ENCODE measurements at regions not wholly inside any gene's neighbourhood (a gene's known extent, or its start where the extent isn't known, plus 50 kb on each side); places are given as distances from the start of the nearest gene placed in this dataset.
A peak's percentile ranks its signal among the peaks of the same experiment; 100 is the strongest.

DNA sequence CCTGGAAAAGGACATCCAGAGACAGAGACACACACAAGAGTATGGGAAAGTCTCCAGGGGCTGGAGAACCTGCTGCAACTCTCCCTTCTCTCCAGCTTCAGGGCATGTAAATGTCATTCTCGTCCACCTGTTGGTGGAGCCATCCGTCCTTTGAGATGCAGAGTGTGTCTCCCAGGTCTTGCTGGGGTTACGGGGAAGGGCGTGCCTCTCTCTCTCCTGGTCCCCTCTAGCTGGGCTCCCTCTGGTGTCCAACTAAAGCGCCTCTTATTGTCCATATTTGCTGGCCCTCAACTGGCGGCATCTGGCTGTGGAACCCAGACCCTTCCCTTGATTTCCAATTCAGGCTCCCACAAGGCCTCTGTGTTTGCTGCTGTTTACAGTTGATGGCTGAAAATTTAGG is 244.1 kb downstream of the BMP7 start:
- in situ Hi-C loops (cut with HindIII; ENCODE audit: low pct_unique_long_range_greater_than_20kb, low sequenced_read_pairs) (no loop called here), intact Hi-C loops (cut with micrococcal nuclease; ENCODE audit: unreplicated experiment) (no loop called here)
- no peak overlapping the region for H3K27ac ChIP-seq (ENCODE audit: low read length)
- no TSS peak for BruUV-seq (replicated peaks)
- H3K4me3 ChIP-seq (ENCODE audit: low read depth in 2 of 2, low read length in 2 of 2) = no peak overlapping the region
- peak; percentile 25; the same call in 1 of the 2 replicates for TF ChIP-seq CTCF (IDR thresholded peaks at IDR 0.05)
- no peak for TF ChIP-seq TCF7L2 (IDR thresholded peaks at IDR 0.05; ENCODE audit: low read depth, low read length)
- no peak for TF ChIP-seq POLR2AphosphoS5 (IDR thresholded peaks at IDR 0.05; ENCODE audit: low read depth, low read length)
- no peak for TF ChIP-seq SIN3A (IDR thresholded peaks at IDR 0.05; ENCODE audit: borderline replicate concordance, insufficient read depth, low read depth, low read length)
- ATAC-seq (no peak), DNase-seq (ENCODE audit: low read depth, low spot score) (no peak)
- no peaks in the 10 kb centered on the region; the same call in 1 of the 2 replicates for H3K27me3 ChIP-seq (ENCODE audit: control insufficient read depth, insufficient read depth, low read length)
- H3K36me3 ChIP-seq (ENCODE audit: control insufficient read depth, insufficient read depth, low read length) = no peaks in the 10 kb centered on the region
- H3K4me1 ChIP-seq (ENCODE audit: control insufficient read depth, insufficient read depth, low read length) = no peaks in the 10 kb centered on the region
- CTCF ChIA-PET = no interaction called here
- POLR2A ChIA-PET = no interaction called here
- no peaks in the 10 kb centered on the region for H3K9me3 ChIP-seq (ENCODE audit: control insufficient read depth, insufficient read depth, low read depth, low read length)

DNA sequence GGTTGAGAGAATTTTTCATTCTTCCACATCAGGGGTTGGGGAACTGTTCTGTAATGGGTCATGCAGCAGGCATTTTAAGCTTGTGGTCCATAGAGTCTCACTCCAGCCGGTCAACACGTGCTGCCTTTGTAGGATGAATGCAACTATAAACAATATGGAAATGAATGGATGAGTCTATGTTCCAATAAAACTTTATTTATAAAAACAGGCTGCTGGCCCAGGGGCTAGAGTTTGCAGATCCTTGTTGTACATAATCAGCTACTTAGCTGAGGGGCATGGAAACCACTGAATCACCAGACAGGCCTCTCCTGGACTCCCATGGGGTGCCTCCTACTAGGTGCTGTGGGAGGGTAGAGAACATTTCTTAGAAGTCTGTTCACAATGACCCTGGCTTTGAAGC is 243.4 kb downstream of the BMP7 start:
- Histone ChIP-seq H3K36me3 (ENCODE audit: control insufficient read depth, insufficient read depth, low read length) (no peaks in the 10 kb centered on the region), H3K4me1 (ENCODE audit: control insufficient read depth, insufficient read depth, low read length) (no peaks in the 10 kb centered on the region), H3K27ac (ENCODE audit: low read length) (no peak overlapping the region), H3K27me3 (ENCODE audit: control insufficient read depth, insufficient read depth, low read length) (no peaks in the 10 kb centered on the region; the same call in 1 of the 2 replicates), H3K9me3 (ENCODE audit: control insufficient read depth, insufficient read depth, low read depth, low read length) (no peaks in the 10 kb centered on the region), H3K4me3 (ENCODE audit: low read depth in 2 of 2, low read length in 2 of 2) (no peak overlapping the region)
- intact Hi-C loops (cut with micrococcal nuclease; ENCODE audit: unreplicated experiment) = no loop called here
- DNase-seq (ENCODE audit: low read depth, low spot score) = no peak
- BruUV-seq (replicated peaks) = no TSS peak
- no peak for ATAC-seq
- TF ChIP-seq, protein P1, sequence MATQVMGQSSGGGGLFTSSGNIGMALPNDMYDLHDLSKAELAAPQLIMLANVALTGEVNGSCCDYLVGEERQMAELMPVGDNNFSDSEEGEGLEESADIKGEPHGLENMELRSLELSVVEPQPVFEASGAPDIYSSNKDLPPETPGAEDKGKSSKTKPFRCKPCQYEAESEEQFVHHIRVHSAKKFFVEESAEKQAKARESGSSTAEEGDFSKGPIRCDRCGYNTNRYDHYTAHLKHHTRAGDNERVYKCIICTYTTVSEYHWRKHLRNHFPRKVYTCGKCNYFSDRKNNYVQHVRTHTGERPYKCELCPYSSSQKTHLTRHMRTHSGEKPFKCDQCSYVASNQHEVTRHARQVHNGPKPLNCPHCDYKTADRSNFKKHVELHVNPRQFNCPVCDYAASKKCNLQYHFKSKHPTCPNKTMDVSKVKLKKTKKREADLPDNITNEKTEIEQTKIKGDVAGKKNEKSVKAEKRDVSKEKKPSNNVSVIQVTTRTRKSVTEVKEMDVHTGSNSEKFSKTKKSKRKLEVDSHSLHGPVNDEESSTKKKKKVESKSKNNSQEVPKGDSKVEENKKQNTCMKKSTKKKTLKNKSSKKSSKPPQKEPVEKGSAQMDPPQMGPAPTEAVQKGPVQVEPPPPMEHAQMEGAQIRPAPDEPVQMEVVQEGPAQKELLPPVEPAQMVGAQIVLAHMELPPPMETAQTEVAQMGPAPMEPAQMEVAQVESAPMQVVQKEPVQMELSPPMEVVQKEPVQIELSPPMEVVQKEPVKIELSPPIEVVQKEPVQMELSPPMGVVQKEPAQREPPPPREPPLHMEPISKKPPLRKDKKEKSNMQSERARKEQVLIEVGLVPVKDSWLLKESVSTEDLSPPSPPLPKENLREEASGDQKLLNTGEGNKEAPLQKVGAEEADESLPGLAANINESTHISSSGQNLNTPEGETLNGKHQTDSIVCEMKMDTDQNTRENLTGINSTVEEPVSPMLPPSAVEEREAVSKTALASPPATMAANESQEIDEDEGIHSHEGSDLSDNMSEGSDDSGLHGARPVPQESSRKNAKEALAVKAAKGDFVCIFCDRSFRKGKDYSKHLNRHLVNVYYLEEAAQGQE (IDR thresholded peaks at IDR 0.05; ENCODE audit: insufficient read depth in 1 of 2, low read depth in 2 of 2, low read length in 1 of 2) = no peak
- TF ChIP-seq TCF7L2 (IDR thresholded peaks at IDR 0.05; ENCODE audit: low read depth, low read length) = no peak
- TF ChIP-seq CTCF (IDR thresholded peaks at IDR 0.05) = no peak
- no peak for TF ChIP-seq SIN3A (IDR thresholded peaks at IDR 0.05; ENCODE audit: borderline replicate concordance, insufficient read depth, low read depth, low read length)
- TF ChIP-seq POLR2AphosphoS5 (IDR thresholded peaks at IDR 0.05; ENCODE audit: low read depth, low read length) = no peak
- ChIA-PET CTCF (no interaction called here), POLR2A (no interaction called here)
- in situ Hi-C loops (cut with HindIII; ENCODE audit: low pct_unique_long_range_greater_than_20kb, low sequenced_read_pairs) = no loop called here
